Heart left ventricle (tissue), 13 donors: ENCODE measurements at regions not wholly inside any gene's neighbourhood (a gene's known extent, or its start where the extent isn't known, plus 50 kb on each side); places are given as distances from the start of the nearest gene placed in this dataset.

Source experiments
- CTCF ChIP-seq, 12 donors: fragments of 200-600 bp; sonication (generic) in 4 of 12; IDR thresholded peaks; one replicate each; pipeline versions ENCODE4 v1.5.0 to v1.8.0; 2018 to 2022; ENCODE audit warnings: antibody characterized with exemption in 12 of 12, mild to moderate bottlenecking in 5 of 12
- POLR2A ChIP-seq, 2 donors: fragments of 450-650 bp; IDR thresholded peaks; one replicate each; pipeline ENCODE4 v1.6.1; 2017; ENCODE audit warnings: antibody characterized with exemption in 2 of 2, mild to moderate bottlenecking in 2 of 2, moderate library complexity in 2 of 2
- donor health status: ischemic (EF 13 %, LVEDD 7.1; RV severe dilation, severe dysfunction).
- donor health status: DM: no; HTN: yes; CAD: no.
- donor health status: DM: no; HTN: no; CAD: no.
- donor health status: ischemic (EF 25% LVEDD 6.9; RV normal size, moderate dysfunction).
- donor health status: ischemic (EF 25% LVEDD 5.7; RV mildly dilated, moderate dysfunction).
- donor health status: ischemic (EF 35%, LVEDD 5.7; RV mildly dilated, moderate dysfunction).
- donor health status: nonischemic (EF 11% LVEDD 7.7; RV severe dilation, severe dysfunction).
- donor health status: DM: yes; HTN: yes; CAD: no.
- donor health status: PGD.
- donor health status: ischemic (EF 29% LVEDD 5.4; RV normal size, mild dysfunction).
- donor health status: nonischemic (EF 23%, LVEDD 6.1; RV moderate dilation, normal function).

- no peak for TF ChIP-seq CTCF (IDR thresholded peaks at IDR 0.05)
- TF ChIP-seq POLR2A (IDR thresholded peaks at IDR 0.05): no peak
These were observed 142.9 kb upstream of the NWD2 start for GRCh38 chr4:37101686-37102085.
